IMR-90 (cell line): ENCODE measurements at regions not wholly inside any gene's neighbourhood (a gene's known extent, or its start where the extent isn't known, plus 50 kb on each side); places are given as distances from the start of the nearest gene placed in this dataset.

Source experiments
- ATAC-seq: fragments of 200-7000 bp; cut with Tn5 transposase; 2 replicates; pipeline ENCODE4 v1.9.1; 2020; ENCODE audit warnings: low read depth, mild to moderate bottlenecking, moderate library complexity
- BruUV-seq: library from RNA; stranded (reverse); fragments of 400-500 nt; replicated peaks from 2 replicates; lab custom pipeline; 2021; lab: Mats Ljungman, UMichigan
- CTCF ChIA-PET: fragments of 300-600 bp; formaldehyde crosslinking; extraction: SDS; loops from one replicate; lab custom pipeline; 2021; ENCODE audit warnings: antibody characterized with exemption; lab: Yijun Ruan, JAX
- POLR2A ChIA-PET: fragments of 300-600 bp; sonication (Branson Sonifier 250); formaldehyde crosslinking; loops from one replicate; lab custom pipeline; 2022; ENCODE audit warnings: antibody characterized with exemption; ENCODE audit not compliant: unreplicated experiment; lab: Charles Lee
- DNase-seq: peaks from one replicate; pipeline ENCODE4 v3.0.0; 2013
- H2AFZ ChIP-seq: replicated peaks from 2 replicates; pipeline ENCODE3; 2013; ENCODE audit warnings: low read length, mild to moderate bottlenecking; ENCODE audit not compliant: poor library complexity
- H2AK5ac ChIP-seq: 2 replicates; pipeline ENCODE4 v1.6.1; 2013; ENCODE audit warnings: low read depth, low read length, inconsistent platforms
- H2AK9ac ChIP-seq: replicated peaks from 2 replicates; pipeline ENCODE3; 2013; ENCODE audit warnings: mild to moderate bottlenecking, low read depth, low read length, moderate library complexity; ENCODE audit not compliant: poor library complexity
- H2BK120ac ChIP-seq: 2 replicates; pipeline ENCODE4 v1.6.1; 2013; ENCODE audit warnings: low read depth, low read length, inconsistent platforms
- H2BK15ac ChIP-seq: 3 replicates; pipeline ENCODE4 v1.6.1; 2013; ENCODE audit warnings: low read depth, low read length, inconsistent platforms
- H2BK20ac ChIP-seq: 2 replicates; pipeline ENCODE4 v1.6.1; 2013; ENCODE audit warnings: low read depth, mild to moderate bottlenecking, inconsistent platforms, low read length, moderate library complexity
- H2BK5ac ChIP-seq: 2 replicates; pipeline ENCODE4 v1.6.1; 2013; ENCODE audit warnings: mild to moderate bottlenecking, low read depth, low read length, inconsistent platforms; ENCODE audit not compliant: poor library complexity, severe bottlenecking
- H3K14ac ChIP-seq: replicated peaks from 2 replicates; pipeline ENCODE4 v1.6.1; 2013; ENCODE audit warnings: low read depth, low read length, inconsistent platforms
- H3K18ac ChIP-seq: 2 replicates; pipeline ENCODE4 v1.6.1; 2013; ENCODE audit warnings: low read depth, low read length, control low read depth
- H3K23ac ChIP-seq: 2 replicates; pipeline ENCODE4 v1.6.1; 2013; ENCODE audit warnings: low read depth, low read length, inconsistent platforms
- H3K27ac ChIP-seq: 2 replicates; pipeline ENCODE4 v1.5.1; 2013; ENCODE audit warnings: mild to moderate bottlenecking, control low read depth, low read length; ENCODE audit not compliant: insufficient read depth
- H3K27me3 ChIP-seq: 2 replicates; pipeline ENCODE4 v1.6.1; 2013; ENCODE audit warnings: low read length; ENCODE audit not compliant: control insufficient read depth, insufficient read depth
- H3K36me3 ChIP-seq: 2 replicates; pipeline ENCODE4 v1.6.1; 2013; ENCODE audit warnings: low read length, mixed read lengths; ENCODE audit not compliant: control insufficient read depth, insufficient read depth
- H3K4ac ChIP-seq: 2 replicates; pipeline ENCODE4 v1.6.1; 2013; ENCODE audit warnings: low read depth, low read length, inconsistent platforms
- H3K4me1 ChIP-seq: 2 replicates; pipeline ENCODE4 v1.6.1; 2013; ENCODE audit warnings: low read length, mixed read lengths; ENCODE audit not compliant: control insufficient read depth, insufficient read depth
- H3K4me2 ChIP-seq: 2 replicates; pipeline ENCODE4 v1.6.1; 2013; ENCODE audit warnings: low read depth, mild to moderate bottlenecking, control low read depth, low read length, moderate library complexity
- H3K4me3 ChIP-seq: 2 replicates; pipeline ENCODE4 v1.5.1; 2013; ENCODE audit warnings: low read depth, mild to moderate bottlenecking, control low read depth, low read length, moderate library complexity; ENCODE audit not compliant: insufficient read depth
- H3K56ac ChIP-seq: 2 replicates; pipeline ENCODE4 v1.6.1; 2013; ENCODE audit warnings: low read length, inconsistent platforms; ENCODE audit not compliant: insufficient read depth; ENCODE audit errors: extremely low read depth
- H3K79me1 ChIP-seq, 2 experiments: 2 replicates each; pipeline ENCODE4 v1.6.1; 2013; ENCODE audit warnings: low read length in 2 of 2, inconsistent platforms in 1 of 2, low read depth in 1 of 2
- H3K9ac ChIP-seq: 2 replicates; pipeline ENCODE4 v1.6.1; 2013; ENCODE audit warnings: low read depth, low read length, control low read depth
- H3K9me1 ChIP-seq: 2 replicates; pipeline ENCODE4 v1.6.1; 2013; ENCODE audit warnings: low read length, inconsistent platforms; ENCODE audit not compliant: insufficient read depth
- H3K9me3 ChIP-seq: 2 replicates; pipeline ENCODE4 v1.6.1; 2013; ENCODE audit warnings: low read length; ENCODE audit not compliant: control insufficient read depth, insufficient read depth
- H4K20me1 ChIP-seq: 2 replicates; pipeline ENCODE4 v1.6.1; 2013; ENCODE audit warnings: low read length, inconsistent platforms; ENCODE audit not compliant: insufficient read depth
- H4K5ac ChIP-seq: 2 replicates; pipeline ENCODE4 v1.6.1; 2013; ENCODE audit warnings: mild to moderate bottlenecking, low read depth, low read length, control low read depth
- H4K8ac ChIP-seq, 2 experiments: 2 replicates each; pipeline ENCODE4 v1.6.1; 2013; ENCODE audit warnings: low read depth in 2 of 2, low read length in 2 of 2, control low read depth in 1 of 2, inconsistent platforms in 1 of 2
- H4K91ac ChIP-seq: 2 replicates; pipeline ENCODE4 v1.6.1; 2013; ENCODE audit warnings: low read depth, low read length, inconsistent platforms; ENCODE audit not compliant: insufficient read depth
- CEBPB ChIP-seq: IDR thresholded peaks from 2 replicates; pipeline ENCODE4 v1.6.1; 2012; ENCODE audit warnings: low read depth, low read length, improper control_type of control experiment
- MAZ ChIP-seq: IDR thresholded peaks from 2 replicates; pipeline ENCODE4 v1.6.1; 2012; ENCODE audit warnings: low read depth, mild to moderate bottlenecking, low read length, improper control_type of control experiment, moderate library complexity, borderline replicate concordance
- WGBS, 2 experiments: methylation state at CpG; one replicate each; pipeline versions ENCODE4 v1.1.5 to v1.1.7; 2013; ENCODE audit warnings: missing lambda C conversion rate in 2 of 2; ENCODE audit not compliant: insufficient read length in 1 of 2; ENCODE audit errors: extremely low coverage in 2 of 2; 5-methylcytosine and 5-hydroxymethylcytosine counted together
- dilution Hi-C: fragments of 300-500 bp; cut with HindIII; formaldehyde crosslinking; loops from one replicate; pipeline ENCODE4 v1.14.3; 2018; ENCODE audit warnings: low sequenced_read_pairs; ENCODE audit not compliant: unreplicated experiment
- in situ Hi-C: fragments of 300-500 bp; cut with MboI; formaldehyde crosslinking; loops from 3 replicates; pipeline ENCODE4 v1.14.3; 2019; ENCODE audit warnings: low sequenced_read_pairs, inconsistent platforms, mixed read lengths
- intact Hi-C: fragments of 100-400 bp; cut with micrococcal nuclease; formaldehyde crosslinking; loops from 2 replicates; pipeline ENCODE4 v1.10.0; 2022
- TF ChIP-seq, protein P1 (sequence below): conservative IDR thresholded peaks from 2 replicates; pipeline ENCODE4 v1.5.1; 2012; ENCODE audit warnings: mild to moderate bottlenecking, low read depth, low read length, improper control_type of control experiment

DNA sequence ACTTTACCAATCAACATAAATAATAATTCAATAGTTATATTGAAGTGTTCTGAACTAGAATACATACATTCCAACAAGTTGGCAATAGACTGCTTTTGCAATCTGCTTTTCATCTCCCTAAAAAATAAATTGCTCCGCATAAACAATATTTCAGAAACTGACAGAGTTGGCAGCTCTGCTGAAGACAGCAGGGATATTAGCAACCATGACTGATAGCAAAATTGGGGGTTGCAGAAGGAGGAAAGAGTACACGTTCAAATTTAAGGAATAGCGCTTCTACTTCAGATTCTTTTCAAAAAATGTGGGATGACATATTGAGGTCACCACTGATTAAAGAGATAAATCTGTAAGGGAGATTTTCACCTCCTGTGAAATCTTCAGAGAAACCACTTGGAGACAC, 521.2 kb downstream of the DTWD2 start:
- H3K9me1 ChIP-seq, result no peaks in the 10 kb centered on the region
- H3K79me1 ChIP-seq, result no peaks in the 10 kb centered on the region
- no peaks in the 10 kb centered on the region for H3K4me1 ChIP-seq
- H4K20me1 ChIP-seq, result no peaks in the 10 kb centered on the region
- H4K91ac ChIP-seq, result no peak overlapping the region
- DNase-seq (no peak), ATAC-seq (no peak)
- H4K5ac ChIP-seq, result no peak overlapping the region
- no peak overlapping the region for H3K4ac ChIP-seq
- intact Hi-C loops (no loop called here), in situ Hi-C loops (no loop called here), dilution Hi-C loops (no loop called here)
- H3K23ac ChIP-seq, result no peak overlapping the region
- no peak overlapping the region for H2AK5ac ChIP-seq
- H4K8ac ChIP-seq, result no peak overlapping the region
- H2AK9ac ChIP-seq, result no peak overlapping the region
- TF ChIP-seq CEBPB (no peak), MAZ (no peak)
- TF ChIP-seq, protein P1, sequence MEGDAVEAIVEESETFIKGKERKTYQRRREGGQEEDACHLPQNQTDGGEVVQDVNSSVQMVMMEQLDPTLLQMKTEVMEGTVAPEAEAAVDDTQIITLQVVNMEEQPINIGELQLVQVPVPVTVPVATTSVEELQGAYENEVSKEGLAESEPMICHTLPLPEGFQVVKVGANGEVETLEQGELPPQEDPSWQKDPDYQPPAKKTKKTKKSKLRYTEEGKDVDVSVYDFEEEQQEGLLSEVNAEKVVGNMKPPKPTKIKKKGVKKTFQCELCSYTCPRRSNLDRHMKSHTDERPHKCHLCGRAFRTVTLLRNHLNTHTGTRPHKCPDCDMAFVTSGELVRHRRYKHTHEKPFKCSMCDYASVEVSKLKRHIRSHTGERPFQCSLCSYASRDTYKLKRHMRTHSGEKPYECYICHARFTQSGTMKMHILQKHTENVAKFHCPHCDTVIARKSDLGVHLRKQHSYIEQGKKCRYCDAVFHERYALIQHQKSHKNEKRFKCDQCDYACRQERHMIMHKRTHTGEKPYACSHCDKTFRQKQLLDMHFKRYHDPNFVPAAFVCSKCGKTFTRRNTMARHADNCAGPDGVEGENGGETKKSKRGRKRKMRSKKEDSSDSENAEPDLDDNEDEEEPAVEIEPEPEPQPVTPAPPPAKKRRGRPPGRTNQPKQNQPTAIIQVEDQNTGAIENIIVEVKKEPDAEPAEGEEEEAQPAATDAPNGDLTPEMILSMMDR, result no peak
- H3K27ac ChIP-seq, result no peak overlapping the region
- H3K9ac ChIP-seq, result no peak overlapping the region
- no peak overlapping the region for H2BK120ac ChIP-seq
- H2AFZ ChIP-seq, result no peak overlapping the region
- no peak overlapping the region for H3K18ac ChIP-seq
- H3K14ac ChIP-seq, result no peak overlapping the region
- no peaks in the 10 kb centered on the region for H3K36me3 ChIP-seq
- no peak overlapping the region for H3K4me3 ChIP-seq
- POLR2A ChIA-PET, result no interaction called here
- no peak overlapping the region for H2BK5ac ChIP-seq
- WGBS, 2 experiments, result no CpG with 5 or more reads among the region's 3 CpGs
- no peaks in the 10 kb centered on the region for H3K27me3 ChIP-seq
- H3K56ac ChIP-seq, result no peak overlapping the region
- CTCF ChIA-PET, result no interaction called here
- BruUV-seq, result no TSS peak
- no peak overlapping the region for H3K4me2 ChIP-seq
- no peak overlapping the region for H2BK20ac ChIP-seq
- no peaks in the 10 kb centered on the region; the same call in 1 of the 2 replicates for H3K9me3 ChIP-seq
- no peak overlapping the region for H2BK15ac ChIP-seq
